GM19324 (cell line): ENCODE measurements at regions not wholly inside any gene's neighbourhood (a gene's known extent, or its start where the extent isn't known, plus 50 kb on each side); places are given as distances from the start of the nearest gene placed in this dataset.
A peak's percentile ranks its signal among the peaks of the same experiment; 100 is the strongest.

Source experiments
- ATAC-seq: cut with Tn5 transposase; IDR thresholded peaks from one replicate; pipeline ENCODE4 v1.9.1; 2021; ENCODE audit warnings: mild to moderate bottlenecking, moderate library complexity; ENCODE audit not compliant: unreplicated experiment, low FRiP score

- ATAC-seq: no peak
These were observed 51.3 kb downstream of the OR10H4 start for GRCh38 chr19:16000024-16000663.

DNA sequence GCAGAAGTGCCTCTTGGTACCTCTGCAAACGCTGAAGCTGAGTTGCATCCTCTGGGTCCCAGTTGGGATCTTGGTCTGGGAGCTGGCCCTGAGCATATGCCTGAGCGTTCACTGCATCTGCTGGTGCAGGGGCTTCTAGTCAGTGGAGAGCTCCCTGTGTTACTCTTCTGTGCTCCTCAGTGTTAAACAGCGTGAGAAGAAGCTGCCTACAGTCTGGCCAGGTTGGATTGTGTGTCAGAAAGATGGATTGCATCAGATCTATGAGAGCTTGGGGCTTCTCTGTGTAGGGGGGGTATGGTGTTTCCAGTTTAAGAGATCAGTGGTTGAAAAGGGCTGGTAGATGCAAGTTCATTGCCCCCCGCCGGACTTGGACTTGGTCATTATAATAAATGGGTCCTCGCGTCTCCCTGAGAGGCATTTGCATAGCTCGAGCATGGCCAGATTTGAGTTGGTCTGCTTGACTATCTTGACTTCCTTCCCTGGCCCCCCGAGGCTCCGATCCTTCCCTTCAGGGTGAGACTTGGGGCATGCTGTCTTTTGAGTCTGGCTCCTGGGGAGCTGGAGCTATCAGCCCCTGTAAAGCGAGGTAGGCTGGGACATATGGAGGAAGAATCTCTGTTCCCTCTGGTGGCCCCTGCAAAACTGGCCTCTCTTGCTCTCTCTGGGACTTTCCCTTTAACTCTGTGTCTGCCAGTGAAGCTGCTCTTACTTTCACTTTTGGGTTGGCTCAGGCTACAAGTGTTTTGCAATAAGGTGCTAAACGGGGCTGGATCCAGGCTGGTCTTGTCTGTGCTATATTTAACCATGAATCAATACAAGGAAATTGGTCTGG, 52.9 kb downstream of the OR10H4 start:
- peak; percentile 56 for ATAC-seq

DNA sequence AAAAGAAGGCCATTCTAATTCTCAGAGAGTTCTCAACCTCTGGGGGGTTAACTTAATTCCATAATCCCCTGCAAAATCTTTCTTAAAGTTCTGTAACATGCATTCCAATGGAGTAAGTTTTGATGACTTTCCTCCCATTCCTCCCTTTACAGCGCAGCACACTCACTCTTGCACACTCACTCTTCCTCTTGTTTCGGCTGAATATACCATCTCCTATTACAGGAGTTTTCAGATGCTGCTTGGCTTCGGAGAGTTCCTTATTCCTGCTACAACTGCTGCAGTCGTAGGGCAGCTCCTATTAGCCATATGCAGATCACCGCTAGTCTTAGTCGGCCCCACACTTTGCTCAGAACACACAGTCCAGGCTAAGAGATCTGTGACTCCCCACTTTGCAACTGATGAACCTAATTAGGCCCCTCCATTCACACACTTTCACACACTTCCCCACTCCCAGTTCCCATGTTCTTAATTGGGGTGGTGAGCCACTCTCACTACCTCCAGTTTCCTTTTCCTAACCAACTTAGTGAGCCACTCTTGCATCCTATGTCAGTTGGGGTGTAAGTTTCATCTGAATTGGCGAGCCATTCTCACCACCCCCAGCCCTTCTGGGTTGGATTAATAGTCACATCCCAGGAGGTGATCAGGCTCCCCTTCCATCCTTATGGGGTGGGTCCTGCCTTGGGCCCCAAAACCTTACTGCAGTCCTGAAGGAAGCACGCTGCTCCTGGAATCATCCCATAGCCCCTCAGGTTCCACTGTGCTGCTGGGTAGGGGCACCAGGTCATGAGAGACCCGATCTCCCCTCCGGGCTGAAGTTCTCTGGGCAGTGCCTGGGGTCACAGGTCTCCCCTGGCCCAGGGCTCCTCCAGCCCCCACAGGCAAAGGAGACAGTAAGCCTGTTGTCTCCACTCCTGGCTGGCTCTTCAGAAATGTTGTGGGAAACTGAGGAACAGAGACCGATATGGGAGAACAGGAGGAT, 53.9 kb downstream of the OR10H4 start:
- no peak for ATAC-seq

GRCh38 chr19:16003391-16003790, 54.6 kb downstream of the OR10H4 start:
- no peak for ATAC-seq

DNA sequence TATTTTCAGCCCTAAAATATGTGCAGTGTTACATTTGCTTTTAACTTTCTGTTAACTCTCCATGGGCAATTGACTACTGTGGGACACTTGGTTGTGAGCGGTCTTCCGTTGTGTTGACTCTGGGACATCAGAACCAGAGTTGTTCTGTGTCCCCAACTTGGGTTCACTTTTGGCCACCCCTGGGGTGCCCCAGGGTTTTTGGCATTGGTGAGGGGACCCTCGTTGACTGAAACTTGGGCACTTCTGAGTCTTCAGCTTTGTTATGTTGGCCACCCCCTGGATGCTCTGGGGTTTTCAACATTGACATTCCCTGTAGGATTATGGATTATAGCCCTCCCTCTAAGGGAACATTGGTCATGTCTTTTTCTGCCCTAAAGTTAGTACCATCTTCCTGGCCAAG, 57.1 kb downstream of the OR10H4 start:
- ATAC-seq: no peak

GRCh38 chr19:16012552-16012951, 63.7 kb upstream of the TPM4 start:
- ATAC-seq: no peak

GRCh38 chr19:16013181-16013850, 63.0 kb upstream of the TPM4 start:
- ATAC-seq: no peak

GRCh38 chr19:16013851-16014840, 62.1 kb upstream of the TPM4 start:
- ATAC-seq: no peak

- no peak for ATAC-seq
These were observed 61.1 kb upstream of the TPM4 start for GRCh38 chr19:16014923-16015804.

DNA sequence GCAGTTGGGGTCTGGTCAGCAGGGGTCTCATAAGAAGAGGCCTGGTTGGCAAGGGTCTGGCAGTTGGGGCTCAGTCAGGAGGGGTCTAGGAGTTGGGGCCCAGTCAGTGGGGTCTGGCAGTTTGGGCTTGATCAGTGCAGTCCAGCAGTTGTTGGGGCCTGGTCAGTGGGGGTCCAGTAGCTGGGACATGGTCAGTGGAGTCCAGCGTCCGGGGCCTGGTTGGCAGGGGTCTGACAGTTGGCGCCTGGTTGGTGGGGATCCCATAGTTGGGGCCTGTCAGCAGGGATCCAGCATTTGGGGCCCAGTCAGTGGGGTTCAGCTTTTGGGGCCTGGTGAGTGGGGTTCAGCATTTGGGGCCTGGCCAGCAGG, 60.5 kb upstream of the TPM4 start:
- no peak for ATAC-seq

DNA sequence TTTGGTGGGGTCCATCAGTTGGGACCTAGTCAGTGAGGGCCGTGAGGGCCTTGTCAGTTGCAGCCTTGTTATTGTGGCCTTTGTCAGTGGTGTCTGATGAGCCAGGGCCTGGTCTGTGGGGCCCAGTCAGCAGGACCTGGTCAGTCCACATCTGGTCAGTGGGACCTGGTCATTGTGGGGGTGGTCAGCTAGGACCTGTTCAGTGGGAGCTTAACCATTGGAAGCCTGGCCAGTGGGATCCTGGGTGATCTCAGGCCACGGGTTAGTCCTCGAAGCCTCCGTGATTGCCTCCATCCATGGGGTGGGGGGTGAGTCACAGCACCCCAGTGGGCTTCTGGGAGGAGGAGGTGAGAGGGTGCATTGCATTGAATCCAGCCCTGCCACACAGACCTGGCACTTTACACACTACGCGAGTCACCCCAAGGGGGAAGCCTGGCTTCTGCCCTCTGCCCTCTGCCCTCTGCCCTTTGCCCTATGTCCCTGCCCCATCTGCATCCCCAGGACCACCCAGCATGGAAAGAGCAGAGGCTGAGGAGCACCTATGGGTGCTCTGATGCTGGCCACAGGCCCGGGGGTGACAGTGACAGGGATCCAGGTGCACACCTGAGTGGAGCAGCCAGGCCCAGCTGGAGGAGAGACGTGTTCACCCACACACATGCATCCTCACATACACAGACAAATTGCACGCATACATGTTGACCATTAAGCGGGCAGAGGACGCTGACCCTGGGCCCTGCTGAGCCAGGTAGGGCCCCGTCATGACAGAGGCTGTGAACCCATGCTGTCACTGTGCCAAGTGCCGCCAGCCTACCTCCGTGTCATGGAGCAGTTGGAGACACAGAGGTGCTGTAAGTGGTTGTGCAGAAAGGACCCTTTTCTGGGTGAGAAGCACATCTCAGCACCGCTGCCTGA, 59.8 kb upstream of the TPM4 start:
- no peak for ATAC-seq

DNA sequence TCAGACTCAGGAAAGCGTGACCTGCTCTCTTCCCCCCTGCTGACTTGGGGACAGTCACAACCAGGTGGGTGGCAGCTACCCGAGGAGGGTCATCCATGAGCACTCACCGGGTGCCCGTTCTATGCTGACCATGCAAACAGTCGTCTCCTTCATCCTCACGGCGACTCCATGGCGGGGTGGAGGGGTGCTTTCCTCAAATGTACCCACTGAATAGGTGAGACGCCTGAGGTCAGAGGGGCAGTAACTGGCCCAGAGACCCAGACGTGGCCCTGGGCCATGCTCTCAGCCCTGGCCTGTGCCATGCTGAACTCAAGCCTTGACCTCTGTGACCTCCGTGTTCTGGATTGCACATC, 59.2 kb upstream of the TPM4 start:
- ATAC-seq: no peak

GRCh38 chr19:16018106-16018755, 58.1 kb upstream of the TPM4 start:
- no peak for ATAC-seq

DNA sequence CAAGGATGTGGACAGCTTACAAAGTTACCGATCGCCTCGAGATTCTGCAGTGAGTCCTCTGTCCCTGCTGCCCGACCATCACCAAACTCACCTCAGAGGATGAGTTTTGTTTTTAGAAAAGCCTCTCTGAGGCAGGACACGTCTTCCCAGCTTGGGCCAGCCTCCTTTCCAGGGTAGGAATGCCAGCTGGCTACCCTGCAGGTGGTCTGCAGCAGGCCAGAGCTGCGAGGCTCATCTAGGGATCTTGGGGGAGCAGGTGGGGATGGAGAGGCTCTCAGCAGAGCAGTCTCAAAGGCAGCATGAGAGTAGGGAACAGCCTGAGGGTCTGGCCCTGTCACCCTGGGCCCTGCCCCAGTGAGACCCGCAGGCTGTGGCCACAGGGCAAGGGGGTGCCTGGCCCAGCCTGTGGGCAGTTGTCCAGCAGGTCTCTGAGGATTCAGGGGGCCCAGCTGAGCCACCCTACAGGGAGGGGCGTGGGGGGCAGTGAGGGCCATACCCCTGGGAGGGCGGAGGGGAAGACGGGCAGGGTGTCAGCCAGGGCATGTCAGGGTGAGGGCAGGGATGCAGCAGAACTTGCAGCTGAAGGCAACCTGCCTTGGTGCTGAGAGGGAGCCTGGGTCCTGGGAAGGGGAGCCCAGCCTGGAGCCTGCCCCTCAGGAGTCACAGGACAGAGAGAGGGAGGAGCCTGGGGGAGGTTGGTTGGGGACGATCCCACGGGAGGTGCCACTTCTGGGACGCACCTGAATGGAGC, 57.3 kb upstream of the TPM4 start:
- ATAC-seq: no peak

GRCh38 chr19:16019691-16020448, 56.4 kb upstream of the TPM4 start:
- no peak for ATAC-seq

DNA sequence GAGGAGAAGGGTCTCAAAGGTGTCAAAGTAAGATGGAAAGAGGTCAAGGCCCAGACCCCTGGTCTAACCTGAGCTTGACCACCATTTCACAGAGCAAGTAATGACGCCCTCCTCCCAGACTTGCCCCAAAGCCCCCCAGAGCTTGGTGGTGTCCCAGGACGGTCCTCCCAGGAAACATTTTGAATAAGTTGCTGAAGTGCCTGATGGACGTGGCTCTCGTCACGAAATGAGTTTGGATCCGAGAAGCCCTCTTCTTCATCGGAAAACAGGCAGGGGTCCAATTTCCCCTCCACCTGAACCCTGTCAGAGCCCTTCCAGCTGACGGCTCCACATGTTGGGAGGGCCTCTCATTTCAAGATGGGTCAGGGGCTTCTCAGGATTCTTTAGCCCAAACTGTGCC, 54.5 kb upstream of the TPM4 start:
- ATAC-seq: no peak
